ENCODE measurements at regions not wholly inside any gene's neighbourhood (a gene's known extent, or its start where the extent isn't known, plus 50 kb on each side); places are given as distances from the start of the nearest gene placed in this dataset.
"Not testable (repeated sequence)": the region's sequence is repeated elsewhere in the genome, so short reads cannot be mapped to it uniquely, and the experiment has no call there.

DNA sequence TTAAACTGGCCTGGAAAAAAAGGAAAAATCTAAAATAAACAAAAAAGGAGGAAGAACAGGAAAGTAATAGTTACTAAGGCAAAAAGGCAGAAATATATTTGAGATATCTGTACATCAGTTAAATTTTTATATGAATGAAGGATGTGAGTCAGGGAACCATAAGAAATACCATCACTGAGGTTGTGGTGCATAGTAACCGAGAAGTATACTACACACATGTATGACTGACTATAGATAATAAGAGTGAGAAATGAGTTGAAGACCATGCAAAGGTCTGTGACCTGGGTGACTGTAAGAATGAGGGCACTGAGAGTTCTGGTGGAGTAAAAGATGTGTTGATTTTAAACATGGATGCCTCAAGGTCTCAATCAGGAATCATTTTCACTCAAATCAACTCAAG, 220.6 kb upstream of the FAM241A start:
- peak in 1 of 5 experiments; percentile 3 for DNase-seq

DNA sequence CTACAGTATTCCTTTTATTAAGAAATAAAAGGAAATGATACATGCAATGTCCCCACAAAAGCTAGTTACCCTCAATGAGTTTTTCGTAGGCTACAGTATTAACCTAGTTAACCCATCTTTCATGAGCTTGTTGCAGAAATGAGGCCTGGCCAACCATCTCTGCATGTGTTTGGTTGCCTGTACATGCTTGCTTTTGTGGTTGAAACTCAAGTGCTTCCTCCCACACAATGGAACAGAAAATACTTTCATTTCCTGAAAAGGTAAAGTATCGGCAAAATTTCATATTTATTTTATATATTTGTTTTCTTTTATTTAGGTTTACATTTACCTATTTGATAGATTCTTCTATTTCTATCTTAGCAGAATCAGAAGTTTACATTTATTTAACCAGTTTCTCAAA, 214.6 kb upstream of the FAM241A start:
- peak in 1 of 5 experiments; percentile 50 for DNase-seq

DNA sequence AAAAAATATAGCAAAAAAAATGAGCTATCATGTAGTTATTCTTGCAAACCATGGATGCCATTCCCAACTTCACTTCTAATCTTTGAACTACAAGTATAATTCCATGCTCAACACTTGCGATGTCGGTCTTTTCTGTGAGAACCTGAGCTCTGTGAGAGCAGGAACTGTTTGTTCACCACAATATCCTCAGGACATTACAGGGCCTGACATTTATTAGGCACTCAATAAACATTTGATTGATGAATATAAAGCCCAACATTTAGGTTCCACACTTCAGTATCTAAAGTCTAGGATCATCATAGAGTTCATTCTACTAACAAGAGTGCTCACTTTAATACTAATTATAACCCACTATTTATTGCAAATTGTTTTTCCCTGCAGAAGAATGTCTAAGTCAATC, 211.6 kb upstream of the FAM241A start:
- no peak for DNase-seq

DNA sequence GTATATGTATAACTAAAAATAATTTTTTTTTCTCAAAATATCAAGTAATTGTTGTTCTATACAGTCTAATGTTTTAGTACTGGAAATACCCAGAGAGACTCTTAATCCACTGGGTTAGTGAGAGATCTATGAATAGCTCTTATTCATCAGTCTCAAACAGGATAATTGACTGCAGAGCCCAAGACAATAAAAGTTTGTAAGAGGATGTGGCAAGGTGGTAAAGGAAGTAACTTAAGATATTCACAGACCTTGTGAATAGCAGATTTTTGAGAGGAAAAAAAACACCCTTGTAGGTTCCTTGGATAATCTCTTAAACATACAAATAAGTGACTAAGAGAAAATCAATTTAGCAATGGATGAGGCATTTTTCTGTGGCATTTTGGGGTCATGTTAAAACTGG, 210.9 kb upstream of the FAM241A start:
- DNase-seq, result no peak

DNA sequence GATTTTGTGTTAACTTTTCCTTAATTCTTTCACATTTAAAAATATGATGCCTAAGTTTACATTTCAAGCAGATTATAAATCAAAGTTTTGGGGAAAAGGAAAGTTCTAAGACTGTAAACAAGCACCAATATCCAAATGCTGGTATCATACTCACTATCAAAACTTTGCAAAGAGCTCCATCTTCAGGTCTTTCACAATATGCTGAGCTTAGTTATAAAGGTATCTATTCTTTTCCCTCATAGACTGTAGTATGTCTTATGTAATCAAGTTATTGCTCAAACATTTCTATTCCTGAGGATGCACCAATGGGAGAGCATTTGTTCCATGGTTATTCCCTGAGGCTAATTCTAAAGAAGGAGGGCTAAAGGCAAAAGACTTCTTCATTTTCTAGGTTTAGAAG, 207.9 kb upstream of the FAM241A start:
- peak in 1 of 5 experiments; percentile 9 for DNase-seq

DNA sequence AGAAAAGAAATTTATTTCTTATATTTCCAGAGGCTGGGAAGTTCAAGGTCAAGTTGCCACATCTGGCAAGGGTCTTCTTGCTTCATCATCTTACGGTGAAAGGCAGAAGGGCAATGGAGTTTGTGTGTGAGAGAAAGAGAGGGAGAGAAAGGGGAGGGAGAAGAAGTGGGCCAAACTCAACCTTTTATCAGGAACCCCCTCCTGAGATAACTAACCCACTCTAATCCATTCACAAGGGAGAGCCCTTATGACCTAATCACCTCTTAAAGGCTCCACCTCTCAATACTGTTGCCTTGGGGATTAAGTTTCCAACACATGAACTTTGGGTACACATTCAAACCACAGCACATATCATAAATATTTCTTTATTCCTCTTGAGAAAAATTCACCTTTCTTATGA, 203.3 kb upstream of the FAM241A start:
- no peak for DNase-seq

DNA sequence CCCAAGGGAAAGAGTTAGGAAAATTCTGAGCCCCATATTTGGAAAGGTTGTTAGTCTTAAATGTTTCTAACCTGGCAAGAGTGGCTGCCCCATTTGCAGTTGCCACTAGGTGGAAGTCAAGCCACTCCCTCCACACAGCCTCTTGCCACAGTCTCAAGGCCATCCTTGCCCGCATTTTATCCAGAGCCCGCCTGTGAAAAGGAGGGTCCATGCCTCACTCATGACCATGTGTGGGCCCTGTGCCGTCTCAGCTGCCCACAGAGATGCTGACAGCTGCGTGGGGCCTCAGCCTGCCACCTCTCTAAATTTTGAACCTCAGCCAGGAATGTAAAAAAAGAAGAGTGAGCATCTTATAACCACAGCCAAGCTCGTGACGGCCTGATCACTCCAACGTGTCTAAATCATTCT, 201.5 kb upstream of the FAM241A start:
- DNase-seq, result peak in 1 of 5 experiments; percentile 5

DNA sequence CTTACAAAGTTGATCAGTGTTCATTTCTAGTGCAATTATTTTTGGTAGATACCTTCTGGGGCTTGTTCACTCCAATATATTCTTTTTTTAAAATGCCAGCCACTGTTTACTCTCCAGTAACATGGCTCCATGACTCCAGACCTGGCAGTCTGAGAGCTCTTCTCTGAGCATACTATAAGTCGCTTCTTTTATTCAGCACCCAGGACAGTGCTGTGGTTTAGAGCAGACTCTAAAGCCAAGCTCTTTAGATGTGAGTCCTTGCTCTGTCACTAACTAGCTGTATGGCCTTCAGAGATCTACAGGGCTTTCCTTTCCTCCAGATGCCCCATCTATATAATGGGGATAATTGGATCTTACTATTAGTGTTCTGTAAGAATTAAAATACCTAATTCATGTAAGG, 200.2 kb upstream of the FAM241A start:
- no peak for DNase-seq

DNA sequence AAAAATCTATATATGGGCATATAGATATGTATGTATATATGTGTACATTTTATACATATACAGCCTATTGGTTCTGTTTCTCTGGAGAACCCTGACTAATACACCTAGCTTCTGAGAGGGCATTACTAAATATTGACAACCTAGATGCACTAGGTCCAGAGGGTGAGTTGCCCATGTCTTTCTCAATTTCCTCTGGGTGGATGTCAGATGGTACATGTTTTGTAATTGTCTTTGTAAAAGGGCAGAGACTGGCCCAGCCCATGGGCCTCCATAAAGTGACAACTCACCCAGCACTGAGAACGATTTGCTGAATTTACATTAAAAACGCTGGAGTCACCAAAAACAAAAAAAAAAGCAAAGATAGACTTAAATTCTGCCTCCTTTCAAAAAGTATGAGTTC, 198.5 kb upstream of the FAM241A start:
- no peak for DNase-seq

DNA sequence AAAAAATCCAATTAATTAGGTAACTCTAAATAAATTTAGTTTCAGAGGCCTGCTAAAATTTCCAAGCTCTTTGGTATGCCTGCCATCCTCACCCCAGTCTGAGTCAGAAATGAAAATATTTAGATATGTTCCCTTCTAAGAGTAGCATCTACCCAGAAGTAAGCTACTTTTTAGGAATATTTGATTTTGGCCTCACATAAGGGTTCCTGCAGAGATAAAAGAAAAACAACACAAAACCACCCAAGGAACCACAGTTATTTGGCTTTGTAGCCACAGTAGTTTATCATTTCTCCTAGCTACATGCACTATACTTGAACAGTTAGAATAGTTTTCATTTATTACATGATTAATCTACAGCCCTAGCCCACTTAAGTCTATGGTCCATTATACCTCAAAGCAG, 192.6 kb upstream of the FAM241A start:
- DNase-seq, result no peak

DNA sequence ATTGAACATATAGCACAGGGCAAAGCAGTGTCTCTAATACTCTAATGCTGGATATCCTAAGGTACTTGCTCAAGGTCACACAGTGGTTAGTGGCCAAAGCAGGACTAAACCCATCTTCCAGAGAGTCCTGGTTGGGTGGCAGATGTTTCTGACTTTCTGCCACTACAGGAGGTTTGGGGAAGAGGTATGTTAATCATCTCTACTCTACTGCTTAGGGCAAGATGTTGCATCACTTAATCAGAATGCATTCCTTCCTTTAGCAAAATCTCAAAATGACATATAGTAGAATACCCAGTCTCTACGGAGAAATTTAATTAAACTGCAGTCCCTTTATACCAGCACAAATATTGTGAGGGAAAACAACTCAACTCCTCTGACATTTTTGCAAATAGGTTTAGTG, 190.7 kb upstream of the FAM241A start:
- DNase-seq, result no peak

DNA sequence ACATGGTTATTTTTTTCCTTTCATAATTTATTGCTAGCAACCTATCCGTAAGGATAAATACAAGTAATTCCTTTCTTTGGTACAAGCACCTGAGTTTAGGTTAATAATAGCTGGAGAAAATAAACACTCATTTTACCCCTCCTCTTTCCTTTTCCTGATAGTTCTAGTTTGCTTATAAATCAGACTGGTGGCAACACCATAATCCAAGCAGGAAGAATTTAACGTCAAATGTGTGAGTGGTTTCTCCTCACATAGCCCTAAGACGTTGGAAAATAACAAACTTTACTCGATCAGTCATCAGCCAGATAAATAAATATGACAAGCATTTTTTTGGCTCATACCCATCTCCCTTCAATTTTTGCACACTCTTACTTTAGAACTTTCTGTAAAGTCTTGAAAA, 190.3 kb upstream of the FAM241A start:
- no peak for DNase-seq

DNA sequence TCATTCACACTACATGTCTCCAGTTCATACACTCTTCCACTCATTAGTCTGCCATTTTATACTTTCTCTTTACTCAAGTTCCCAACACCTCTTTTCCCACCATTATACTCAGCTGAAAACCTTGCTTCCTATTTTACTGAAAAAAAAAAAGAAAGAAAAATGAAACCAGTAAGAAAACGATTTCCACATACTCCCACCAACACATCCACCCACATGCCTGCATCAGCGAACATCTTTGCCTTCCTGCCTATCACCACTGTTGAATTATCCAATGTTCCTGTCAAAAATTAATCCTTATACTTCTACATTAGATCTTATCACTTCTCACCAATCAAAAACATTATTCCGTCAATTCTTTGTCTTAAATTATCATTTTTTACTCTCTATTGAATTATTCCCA, 188.1 kb upstream of the FAM241A start:
- DNase-seq, result no peak

DNA sequence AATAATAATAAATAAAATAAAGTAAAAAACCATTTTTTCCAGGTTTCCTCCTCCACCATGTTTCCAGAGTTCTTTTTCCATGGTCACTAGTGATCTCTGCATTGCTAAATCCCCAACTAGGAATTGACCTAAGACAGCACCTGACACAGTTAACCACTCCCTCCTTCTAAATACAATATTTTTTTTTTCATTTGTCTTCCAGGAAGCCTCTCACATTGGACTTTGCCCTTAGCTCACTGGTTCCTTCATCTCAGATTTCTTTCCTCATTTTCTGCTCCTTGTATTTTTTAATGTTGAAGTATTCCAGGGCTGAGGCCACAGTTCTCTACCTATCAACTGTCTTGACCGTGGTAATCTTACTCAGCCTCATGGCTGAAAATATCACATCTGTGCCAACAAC, 187.3 kb upstream of the FAM241A start:
- no peak for DNase-seq

DNA sequence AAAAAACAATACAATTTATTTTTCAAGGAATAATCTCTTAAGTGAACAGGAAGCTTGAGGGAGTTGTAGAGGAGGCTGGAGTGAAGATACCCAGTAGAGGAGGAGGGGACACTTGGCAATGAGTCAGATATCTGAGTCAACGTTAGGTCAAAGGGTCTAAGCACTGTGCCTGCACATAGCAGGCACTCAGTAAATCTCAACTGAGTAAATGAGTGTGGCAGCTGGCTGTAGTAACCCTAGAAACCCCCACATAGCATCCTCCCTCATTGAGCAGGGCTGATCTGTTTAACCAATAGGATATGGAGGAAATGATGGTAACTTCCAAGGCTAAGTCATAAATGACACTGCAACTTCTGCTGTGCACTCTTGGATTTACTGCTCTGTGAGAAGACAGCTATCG, 186.0 kb upstream of the FAM241A start:
- DNase-seq, result no peak

DNA sequence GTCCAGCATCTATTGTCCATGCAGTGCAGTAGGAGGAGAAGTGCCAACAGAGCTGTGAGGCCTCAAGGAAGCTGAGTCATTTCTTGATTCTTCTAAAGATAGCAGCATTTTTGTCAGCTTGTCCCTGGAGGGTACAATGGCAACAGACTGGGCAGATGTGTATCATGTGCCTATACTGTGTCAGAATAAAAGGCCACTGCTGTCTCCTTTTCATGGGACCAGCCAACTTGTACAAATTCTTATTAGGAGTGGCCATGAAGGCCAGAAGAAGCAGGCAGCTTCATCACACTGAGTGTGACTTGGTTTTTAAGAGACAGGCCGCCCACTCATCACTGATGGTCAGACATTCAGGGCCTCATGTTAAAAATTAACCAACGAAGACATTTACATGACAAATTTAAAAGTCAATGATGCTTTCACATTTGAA, 185.0 kb upstream of the FAM241A start:
- peak in 1 of 5 experiments; percentile 3 for DNase-seq

DNA sequence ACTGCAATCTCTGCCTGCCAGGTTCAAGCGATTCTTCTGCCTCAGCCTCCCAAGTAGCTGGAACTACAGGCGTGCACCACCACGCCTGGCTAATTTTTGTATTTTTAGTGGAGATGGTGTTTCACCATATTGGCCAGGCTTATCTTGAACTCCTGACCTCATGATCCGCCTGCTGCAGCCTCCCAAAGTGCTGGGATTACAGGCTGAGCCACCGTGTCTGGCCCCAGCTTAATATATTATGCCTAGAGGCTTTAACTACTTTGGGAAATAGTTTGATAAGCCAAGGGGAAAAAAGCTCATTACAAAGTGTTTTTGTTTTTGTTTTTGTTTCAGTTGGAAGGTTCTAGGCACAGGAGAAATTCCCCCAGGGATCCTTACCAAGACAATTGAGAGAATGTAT, 184.2 kb upstream of the FAM241A start:
- DNase-seq, result not testable (repeated sequence)

DNA sequence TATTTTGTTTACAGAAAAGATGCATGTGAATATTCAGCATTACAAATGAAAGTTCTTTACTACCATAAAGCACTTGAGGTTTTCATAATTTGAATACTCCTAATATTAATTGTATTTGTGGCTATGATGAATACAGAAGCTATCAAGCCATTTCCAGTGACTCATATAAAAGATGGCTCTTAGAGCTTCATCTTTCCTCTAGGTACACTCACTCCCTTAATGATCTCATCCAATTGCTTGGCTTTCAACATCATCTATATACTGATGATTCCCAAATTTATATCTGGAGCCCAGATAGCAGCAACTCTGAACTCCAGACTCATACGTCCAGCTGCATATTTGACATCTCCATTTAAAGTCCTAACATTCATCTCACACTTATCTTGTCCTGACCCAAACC, 183.4 kb upstream of the FAM241A start:
- DNase-seq, result no peak

DNA sequence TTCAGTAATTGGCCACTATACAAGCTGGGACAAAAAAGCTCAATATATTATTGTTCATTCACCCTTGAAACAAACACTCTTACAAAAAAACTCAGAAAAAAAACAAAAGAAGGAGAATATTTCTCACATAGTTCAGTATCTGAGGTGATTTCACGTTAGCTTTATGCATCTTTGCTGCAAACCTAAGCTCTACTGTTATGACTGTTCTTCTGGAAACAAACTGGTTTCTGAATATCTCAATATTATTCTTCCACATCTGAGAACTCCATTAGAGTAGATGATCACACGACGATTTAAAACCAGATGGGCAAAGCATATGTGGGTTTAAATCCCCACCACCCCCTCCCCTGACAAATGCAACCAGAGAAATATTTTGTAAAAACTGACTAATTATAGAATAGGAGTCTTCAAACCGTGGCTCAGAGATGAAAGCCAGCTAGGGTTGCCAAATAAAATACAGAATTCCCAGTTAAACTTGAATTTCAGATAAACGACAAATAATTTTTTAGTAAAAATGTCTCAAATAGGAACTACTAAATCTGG, 182.0 kb upstream of the FAM241A start:
- no peak for DNase-seq

DNA sequence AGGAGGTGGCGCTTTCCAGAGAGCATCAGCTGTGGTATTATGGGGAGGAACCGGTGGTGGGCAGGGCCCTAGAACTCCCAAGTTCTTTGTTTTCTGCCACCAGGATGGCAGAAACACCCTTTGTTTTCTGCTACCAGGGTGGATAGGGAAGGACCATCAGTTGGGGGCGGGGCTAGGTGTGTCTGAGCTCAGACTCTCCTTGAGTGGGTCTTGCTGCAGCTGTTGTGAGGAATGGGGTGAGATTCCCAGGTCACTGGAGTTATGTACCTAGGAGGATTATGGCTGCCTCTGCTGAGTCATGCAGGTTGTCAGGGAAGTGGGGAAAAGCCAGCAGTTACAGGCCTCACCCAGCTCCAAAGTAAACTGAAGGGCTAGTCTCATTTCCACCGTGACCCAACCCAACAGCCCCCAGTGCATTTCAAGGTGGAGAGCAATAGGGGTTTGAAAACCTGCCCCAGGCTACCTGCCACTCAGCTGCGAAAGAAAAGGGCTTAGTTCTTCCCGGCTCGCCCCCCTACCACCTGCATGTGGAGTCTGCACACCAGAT, 167.8 kb upstream of the FAM241A start:
- no peak for DNase-seq

DNA sequence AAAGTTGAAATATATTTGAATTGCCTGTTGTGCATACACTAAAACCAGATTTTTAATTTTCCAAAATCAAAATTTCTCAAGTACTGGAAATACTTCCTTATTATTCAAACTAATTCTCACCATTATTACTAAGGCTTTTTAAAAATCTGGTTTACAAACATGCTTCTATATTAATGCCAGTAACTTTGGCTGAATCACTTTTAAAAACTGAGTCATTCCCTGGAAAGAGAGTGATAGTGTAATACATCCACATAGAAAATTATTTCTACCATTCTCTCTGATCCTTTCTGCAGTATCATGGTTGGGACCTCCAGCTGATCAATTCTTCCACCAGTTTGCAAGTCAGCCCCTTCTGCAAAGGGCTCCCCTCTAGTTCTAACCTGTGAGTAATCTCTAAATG, 165.3 kb upstream of the FAM241A start:
- DNase-seq, result no peak

DNA sequence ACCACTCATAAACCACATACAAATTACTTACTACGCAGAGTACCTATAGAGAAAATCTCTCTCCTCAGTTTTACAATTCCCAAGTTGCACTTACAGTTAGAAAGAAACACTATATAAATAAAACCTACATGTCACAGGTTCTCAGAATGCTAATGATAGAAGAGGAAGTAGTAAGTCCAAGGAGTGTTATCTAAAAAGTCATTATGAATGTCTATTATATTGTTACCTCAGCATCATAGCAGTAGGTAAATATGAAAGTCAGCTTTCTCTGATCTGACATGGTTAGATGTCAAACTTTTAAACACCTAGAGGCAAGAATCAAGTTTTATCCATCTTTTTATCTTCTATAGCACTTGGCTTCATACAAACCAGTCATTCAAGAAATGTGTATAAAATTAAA, 163.2 kb upstream of the FAM241A start:
- DNase-seq, result no peak

DNA sequence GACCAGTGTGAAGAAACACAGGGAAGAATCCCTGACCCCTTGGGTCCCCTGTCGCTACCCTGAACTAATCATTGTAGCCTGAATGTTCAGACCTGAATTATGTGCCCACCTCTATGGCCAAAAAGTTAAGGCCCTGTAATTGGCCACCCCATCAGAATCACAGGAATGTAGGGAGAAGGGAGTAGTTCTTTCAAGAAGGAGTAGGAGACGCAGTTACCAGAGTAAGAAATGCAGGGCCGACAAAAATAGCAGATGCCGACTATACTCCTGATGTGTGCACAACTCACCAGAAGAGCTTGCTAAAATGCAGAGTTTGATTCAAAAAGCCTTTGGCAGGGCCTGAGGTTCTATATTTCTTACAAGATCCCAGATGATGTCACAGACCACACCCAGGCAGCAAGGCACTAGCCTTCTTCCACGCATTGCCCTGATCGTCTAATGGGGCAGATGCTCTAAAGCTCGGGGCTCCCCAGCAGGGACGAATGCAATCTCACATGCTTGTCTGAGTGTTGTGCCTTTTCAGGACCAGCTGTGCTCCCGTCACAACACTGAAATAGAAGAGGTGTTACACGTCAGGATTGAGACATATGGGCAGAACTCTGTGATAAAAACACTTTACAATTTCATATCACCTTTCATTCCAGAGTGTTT, 161.0 kb upstream of the FAM241A start:
- no peak for DNase-seq

DNA sequence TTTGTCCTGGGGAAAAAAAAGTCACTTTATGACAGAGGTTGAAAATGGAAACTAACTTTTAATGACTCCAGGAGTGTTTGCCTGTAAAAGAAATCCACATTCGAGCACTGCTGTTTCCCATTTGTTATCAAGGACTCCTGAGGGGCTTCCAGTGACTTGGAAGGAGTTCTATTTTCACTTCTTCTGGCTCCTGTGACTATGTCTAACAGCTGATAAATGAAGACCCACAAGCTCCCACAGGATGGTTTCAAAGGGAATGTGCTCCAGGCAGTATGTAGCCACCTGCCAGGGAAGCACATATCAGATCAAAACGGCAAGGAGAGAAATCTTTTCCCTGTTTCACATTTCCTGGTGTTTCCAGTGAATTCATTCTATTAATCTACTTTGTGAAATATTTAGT, 159.8 kb upstream of the FAM241A start:
- no peak for DNase-seq

DNA sequence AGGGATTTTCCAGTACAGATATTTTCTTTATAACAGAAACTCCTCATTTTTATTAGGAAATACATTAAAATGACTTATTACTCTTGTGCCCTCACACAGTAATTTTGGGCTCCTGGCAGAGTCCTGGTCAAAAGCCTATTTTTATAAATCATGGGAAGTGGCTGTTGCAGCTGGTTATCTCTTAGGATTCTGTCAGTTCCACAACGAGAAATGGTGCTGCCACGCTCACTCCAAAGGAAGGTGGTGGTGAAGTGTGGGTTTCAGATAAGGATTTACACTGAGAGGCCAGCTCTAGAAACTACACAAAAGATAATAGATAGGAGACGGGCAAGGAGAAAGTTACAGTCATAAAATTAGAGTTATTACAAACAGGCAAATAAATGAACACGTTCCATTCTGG, 159.2 kb upstream of the FAM241A start:
- no peak for DNase-seq
